ENCODE measurements at regions not wholly inside any gene's neighbourhood (a gene's known extent, or its start where the extent isn't known, plus 50 kb on each side); places are given as distances from the start of the nearest gene placed in this dataset.

- TF ChIP-seq CTCF (IDR thresholded peaks at IDR 0.05; ENCODE audit: low read depth, low read length): no peak
- TF ChIP-seq EZH2phosphoT487 (IDR thresholded peaks at IDR 0.05; ENCODE audit: low read depth): no peak
Measured at GRCh38 chr7:24378871-24379616, 95.1 kb downstream of the NPY start.

All from OCI-LY3 (cell line).